Gastrocnemius medialis (tissue), 4 donors: ENCODE measurements at regions not wholly inside any gene's neighbourhood (a gene's known extent, or its start where the extent isn't known, plus 50 kb on each side); places are given as distances from the start of the nearest gene placed in this dataset.

ENCODE experiments used
- POLR2A ChIP-seq, 2 donors: fragments of 450-650 bp; IDR thresholded peaks; one replicate each; pipeline ENCODE4 v1.6.1; 2017; ENCODE audit warnings: antibody characterized with exemption in 2 of 2, mild to moderate bottlenecking in 2 of 2, moderate library complexity in 2 of 2
- TF ChIP-seq, protein P1 (sequence below), 5 experiments: fragments of 450-650 bp in 3 of 5; fragments of 200-600 bp in 2 of 5; sonication (generic) in 2 of 5; IDR thresholded peaks in 4 of 5; conservative IDR thresholded peaks in 1 of 5; 1 replicate in 4 of 5; 2 replicates in 1 of 5; pipeline ENCODE4 v1.5.1; 2016 to 2019; ENCODE audit warnings: antibody characterized with exemption in 5 of 5, mild to moderate bottlenecking in 3 of 5, moderate library complexity in 3 of 5

- TF ChIP-seq, protein P1, sequence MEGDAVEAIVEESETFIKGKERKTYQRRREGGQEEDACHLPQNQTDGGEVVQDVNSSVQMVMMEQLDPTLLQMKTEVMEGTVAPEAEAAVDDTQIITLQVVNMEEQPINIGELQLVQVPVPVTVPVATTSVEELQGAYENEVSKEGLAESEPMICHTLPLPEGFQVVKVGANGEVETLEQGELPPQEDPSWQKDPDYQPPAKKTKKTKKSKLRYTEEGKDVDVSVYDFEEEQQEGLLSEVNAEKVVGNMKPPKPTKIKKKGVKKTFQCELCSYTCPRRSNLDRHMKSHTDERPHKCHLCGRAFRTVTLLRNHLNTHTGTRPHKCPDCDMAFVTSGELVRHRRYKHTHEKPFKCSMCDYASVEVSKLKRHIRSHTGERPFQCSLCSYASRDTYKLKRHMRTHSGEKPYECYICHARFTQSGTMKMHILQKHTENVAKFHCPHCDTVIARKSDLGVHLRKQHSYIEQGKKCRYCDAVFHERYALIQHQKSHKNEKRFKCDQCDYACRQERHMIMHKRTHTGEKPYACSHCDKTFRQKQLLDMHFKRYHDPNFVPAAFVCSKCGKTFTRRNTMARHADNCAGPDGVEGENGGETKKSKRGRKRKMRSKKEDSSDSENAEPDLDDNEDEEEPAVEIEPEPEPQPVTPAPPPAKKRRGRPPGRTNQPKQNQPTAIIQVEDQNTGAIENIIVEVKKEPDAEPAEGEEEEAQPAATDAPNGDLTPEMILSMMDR (IDR thresholded peaks at IDR 0.05 in 4 of 5, conservative IDR thresholded peaks at IDR 0.05 in 1 of 5), result no peak
- no peak for TF ChIP-seq POLR2A (IDR thresholded peaks at IDR 0.05)
These were observed 74.0 kb upstream of the TNR start for GRCh38 chr1:175817445-175817844.
